Keratinocyte (primary cell): ENCODE measurements at regions not wholly inside any gene's neighbourhood (a gene's known extent, or its start where the extent isn't known, plus 50 kb on each side); places are given as distances from the start of the nearest gene placed in this dataset.

ENCODE experiments used
- DNase-seq: peaks from one replicate; pipeline ENCODE4 v3.0.0-alpha.2; 2011; ENCODE audit warnings: low read depth, missing footprints, low spot score
- FAIRE-seq: peaks from 2 replicates; lab custom pipeline; 2011; peaks lifted over from hg19 to GRCh38; lab: Jason Lieb, UNC
- H2AFZ ChIP-seq: 2 replicates; pipeline ENCODE4 v1.6.0; 2012; ENCODE audit warnings: low read length, control low read depth, inconsistent platforms; ENCODE audit not compliant: control insufficient read depth
- H3K27ac ChIP-seq: 2 replicates; pipeline ENCODE4 v1.5.1; 2011; ENCODE audit warnings: low read length; ENCODE audit not compliant: control insufficient read depth, insufficient read depth
- H3K27me3 ChIP-seq: 3 replicates; pipeline ENCODE4 v1.6.0; 2011; ENCODE audit warnings: low read length; ENCODE audit not compliant: control insufficient read depth, insufficient read depth; ENCODE audit errors: extremely low read depth
- H3K36me3 ChIP-seq, 2 experiments: 2 replicates in 1 of 2; 3 replicates in 1 of 2; pipeline ENCODE4 v1.5.1; 2011; ENCODE audit warnings: low read length in 2 of 2, mild to moderate bottlenecking in 1 of 2; ENCODE audit not compliant: control insufficient read depth in 2 of 2, insufficient read depth in 2 of 2; ENCODE audit errors: extremely low read depth in 1 of 2
- H3K4me1 ChIP-seq: 3 replicates; pipeline ENCODE4 v1.5.1; 2011; ENCODE audit warnings: low read length; ENCODE audit not compliant: control insufficient read depth, insufficient read depth; ENCODE audit errors: extremely low read depth
- H3K4me2 ChIP-seq: 3 replicates; pipeline ENCODE4 v1.6.0; 2011; ENCODE audit warnings: low read depth, low read length; ENCODE audit not compliant: control insufficient read depth, insufficient read depth; ENCODE audit errors: extremely low read depth
- H3K4me3 ChIP-seq, 3 experiments: fragments of 200-600 bp in 1 of 3; sonication (generic) in 1 of 3; 2 replicates in 2 of 3; 3 replicates in 1 of 3; pipeline ENCODE4 v1.5.1; 2011 to 2016; ENCODE audit warnings: low read length in 3 of 3, mild to moderate bottlenecking in 3 of 3, control low read depth in 2 of 3, inconsistent platforms in 1 of 3, low read depth in 1 of 3, mixed read lengths in 1 of 3, mixed run types in 1 of 3, moderate library complexity in 1 of 3; ENCODE audit not compliant: control insufficient read depth in 2 of 3, insufficient read depth in 2 of 3; ENCODE audit errors: extremely low read depth in 1 of 3
- H3K79me2 ChIP-seq: 2 replicates; pipeline ENCODE4 v1.6.0; 2012; ENCODE audit warnings: low read length; ENCODE audit not compliant: control insufficient read depth, insufficient read depth
- H3K9ac ChIP-seq: 3 replicates; pipeline ENCODE4 v1.6.0; 2011; ENCODE audit warnings: low read length; ENCODE audit not compliant: control insufficient read depth, insufficient read depth; ENCODE audit errors: extremely low read depth
- H3K9me1 ChIP-seq: 3 replicates; pipeline ENCODE4 v1.6.0; 2011; ENCODE audit warnings: low read length; ENCODE audit not compliant: control insufficient read depth, insufficient read depth; ENCODE audit errors: extremely low read depth
- H3K9me3 ChIP-seq: 2 replicates; pipeline ENCODE4 v1.5.1; 2012; ENCODE audit warnings: low read depth, low read length; ENCODE audit not compliant: control insufficient read depth
- H4K20me1 ChIP-seq: 3 replicates; pipeline ENCODE4 v1.6.0; 2011; ENCODE audit warnings: low read length; ENCODE audit not compliant: control insufficient read depth, insufficient read depth; ENCODE audit errors: extremely low read depth
- CTCF ChIP-seq, 3 experiments: IDR thresholded peaks in 1 of 3; conservative IDR thresholded peaks in 1 of 3; optimal IDR thresholded peaks in 1 of 3; 2 replicates in 2 of 3; 3 replicates in 1 of 3; pipeline versions ENCODE3 to v1.5.1; 2011; ENCODE audit warnings: low read length in 3 of 3, mild to moderate bottlenecking in 3 of 3, moderate library complexity in 2 of 3, control low read depth in 1 of 3, inconsistent platforms in 1 of 3; ENCODE audit not compliant: insufficient read depth in 2 of 3; ENCODE audit errors: extremely low read depth in 1 of 3
- EZH2 ChIP-seq: IDR thresholded peaks from one replicate; pipeline ENCODE4 v1.6.1; 2012; ENCODE audit warnings: inconsistent platforms, mild to moderate bottlenecking, low read length, moderate library complexity
- dilution Hi-C: fragments of 300-500 bp; cut with MboI; formaldehyde crosslinking; loops from one replicate; pipeline ENCODE4 v1.7.0; 2020; ENCODE audit warnings: low sequenced_read_pairs; ENCODE audit not compliant: extremely low pct_ligation_motif_present

DNA sequence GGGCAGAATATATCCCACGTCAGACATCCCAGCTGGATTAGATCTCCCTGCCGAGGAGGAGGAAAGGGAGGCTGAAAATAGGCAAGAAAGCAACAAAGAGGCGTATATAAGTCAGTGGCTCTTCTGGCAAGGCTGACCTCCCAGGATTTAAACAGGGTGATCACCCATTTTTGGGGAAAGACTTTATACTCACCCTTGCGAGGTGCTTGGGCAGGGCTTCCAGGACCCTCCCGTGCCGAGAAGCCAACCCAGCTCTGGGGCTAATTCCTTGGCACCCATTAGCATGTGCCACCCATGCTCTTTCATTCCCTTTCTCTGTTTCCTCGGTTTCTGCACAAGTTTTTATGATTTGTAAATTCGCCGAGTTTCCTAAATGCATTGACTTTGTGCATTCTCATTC, 230.2 kb upstream of the IRX2 start:
- H3K27ac ChIP-seq: no peak overlapping the region
- H3K36me3 ChIP-seq: no peaks in the 10 kb centered on the region
- FAIRE-seq: no peak
- H3K4me1 ChIP-seq: no peaks in the 10 kb centered on the region
- H3K9ac ChIP-seq: no peak overlapping the region
- no peak for TF ChIP-seq CTCF (optimal IDR thresholded peaks at IDR 0.05 in 1 of 3, IDR thresholded peaks at IDR 0.05 in 1 of 3, conservative IDR thresholded peaks at IDR 0.05 in 1 of 3; ENCODE audit: extremely low read depth in 1 of 3, insufficient read depth in 2 of 3, low read length in 3 of 3)
- no peak for TF ChIP-seq EZH2
- no peak overlapping the region for H2AFZ ChIP-seq
- no peaks in the 10 kb centered on the region for H3K27me3 ChIP-seq
- dilution Hi-C loops: no loop called here
- no peak overlapping the region for H3K4me3 ChIP-seq
- no peak overlapping the region for H3K4me2 ChIP-seq
- no peaks in the 10 kb centered on the region for H3K9me3 ChIP-seq
- no peaks in the 10 kb centered on the region for H4K20me1 ChIP-seq
- H3K9me1 ChIP-seq: no peaks in the 10 kb centered on the region
- no peaks in the 10 kb centered on the region for H3K79me2 ChIP-seq
- no peak for DNase-seq

GRCh38 chr5:2981035-2981434, 229.6 kb upstream of the IRX2 start:
- Histone ChIP-seq H3K27me3 (no peaks in the 10 kb centered on the region), H3K4me3 (no peak overlapping the region), H3K9me1 (no peaks in the 10 kb centered on the region), H3K79me2 (no peaks in the 10 kb centered on the region), H3K27ac (no peak overlapping the region), H3K9ac (no peak overlapping the region), H3K4me1 (no peaks in the 10 kb centered on the region), H4K20me1 (no peaks in the 10 kb centered on the region), H3K36me3 (no peaks in the 10 kb centered on the region), H2AFZ (no peak overlapping the region), H3K4me2 (no peak overlapping the region), H3K9me3 (no peaks in the 10 kb centered on the region)
- DNase-seq (no peak), FAIRE-seq (no peak)
- dilution Hi-C loops: no loop called here
- TF ChIP-seq EZH2 (no peak), CTCF (optimal IDR thresholded peaks at IDR 0.05 in 1 of 3, IDR thresholded peaks at IDR 0.05 in 1 of 3, conservative IDR thresholded peaks at IDR 0.05 in 1 of 3; ENCODE audit: extremely low read depth in 1 of 3, insufficient read depth in 2 of 3, low read length in 3 of 3) (no peak)
